ENCODE measurements at regions not wholly inside any gene's neighbourhood (a gene's known extent, or its start where the extent isn't known, plus 50 kb on each side); places are given as distances from the start of the nearest gene placed in this dataset.
"Not testable (repeated sequence)": the region's sequence is repeated elsewhere in the genome, so short reads cannot be mapped to it uniquely, and the experiment has no call there.

DNA sequence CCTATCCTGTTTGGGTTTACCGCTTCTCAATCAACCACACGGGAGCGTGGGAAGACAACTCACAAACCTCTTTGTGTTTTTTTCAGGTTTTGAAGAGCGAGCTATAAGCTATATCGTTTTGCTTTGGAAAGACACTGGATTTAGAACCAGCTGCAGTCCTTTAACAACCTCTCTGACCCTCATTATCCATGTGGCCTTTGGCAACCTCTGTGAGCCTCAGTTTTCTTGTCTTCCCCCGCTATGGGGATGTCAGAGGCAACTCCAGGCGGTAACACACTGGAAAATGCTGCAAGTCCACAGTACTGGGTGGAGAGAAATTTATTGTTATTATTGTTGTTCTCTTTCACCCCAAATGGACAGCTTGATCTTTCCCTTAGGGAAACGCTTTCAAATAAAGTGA is 100.0 kb downstream of the ETS2 start:
- DNase-seq, result no peak

DNA sequence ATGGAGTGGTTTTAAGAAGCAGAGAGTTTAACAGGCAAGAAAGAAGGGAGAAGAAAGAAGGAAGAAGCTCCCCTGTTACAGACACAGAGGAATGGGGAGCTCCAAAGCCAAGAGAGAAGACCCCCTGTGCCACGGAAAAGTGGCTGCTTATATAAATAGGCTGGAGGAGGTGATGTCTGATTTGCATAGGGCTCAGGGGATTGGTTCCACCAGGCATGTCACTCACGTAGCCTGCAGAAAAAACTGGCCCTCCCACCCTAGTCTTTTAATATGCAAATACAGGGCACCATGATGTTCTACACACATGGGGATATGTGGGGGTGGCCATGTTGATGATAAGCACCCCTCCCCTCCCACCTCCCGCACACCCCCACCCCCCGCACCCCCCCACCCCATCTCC is 99.6 kb downstream of the ETS2 start:
- no peak for DNase-seq

DNA sequence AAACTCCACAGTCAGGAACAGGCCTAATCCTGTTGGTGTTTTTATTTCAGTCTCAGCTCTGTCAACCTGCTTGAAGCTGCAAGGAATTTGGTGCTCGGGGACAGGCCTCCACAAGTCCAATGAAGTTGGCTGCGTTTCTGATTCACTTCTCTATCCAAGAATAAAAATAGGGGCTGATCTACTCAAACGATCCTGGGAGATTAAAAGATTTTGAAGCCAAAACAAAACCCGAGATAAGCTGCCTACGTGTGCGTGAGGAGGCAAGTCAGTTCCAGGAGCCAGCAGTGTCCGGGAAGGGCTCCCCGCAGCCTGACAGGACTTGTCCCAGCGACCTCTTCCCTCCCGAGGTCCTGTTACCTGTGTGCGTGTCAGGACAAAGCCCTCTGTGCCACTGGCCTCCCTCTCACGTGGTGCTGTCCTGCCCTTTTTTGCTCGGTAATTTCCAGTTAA is 98.0 kb downstream of the ETS2 start:
- no peak for DNase-seq

DNA sequence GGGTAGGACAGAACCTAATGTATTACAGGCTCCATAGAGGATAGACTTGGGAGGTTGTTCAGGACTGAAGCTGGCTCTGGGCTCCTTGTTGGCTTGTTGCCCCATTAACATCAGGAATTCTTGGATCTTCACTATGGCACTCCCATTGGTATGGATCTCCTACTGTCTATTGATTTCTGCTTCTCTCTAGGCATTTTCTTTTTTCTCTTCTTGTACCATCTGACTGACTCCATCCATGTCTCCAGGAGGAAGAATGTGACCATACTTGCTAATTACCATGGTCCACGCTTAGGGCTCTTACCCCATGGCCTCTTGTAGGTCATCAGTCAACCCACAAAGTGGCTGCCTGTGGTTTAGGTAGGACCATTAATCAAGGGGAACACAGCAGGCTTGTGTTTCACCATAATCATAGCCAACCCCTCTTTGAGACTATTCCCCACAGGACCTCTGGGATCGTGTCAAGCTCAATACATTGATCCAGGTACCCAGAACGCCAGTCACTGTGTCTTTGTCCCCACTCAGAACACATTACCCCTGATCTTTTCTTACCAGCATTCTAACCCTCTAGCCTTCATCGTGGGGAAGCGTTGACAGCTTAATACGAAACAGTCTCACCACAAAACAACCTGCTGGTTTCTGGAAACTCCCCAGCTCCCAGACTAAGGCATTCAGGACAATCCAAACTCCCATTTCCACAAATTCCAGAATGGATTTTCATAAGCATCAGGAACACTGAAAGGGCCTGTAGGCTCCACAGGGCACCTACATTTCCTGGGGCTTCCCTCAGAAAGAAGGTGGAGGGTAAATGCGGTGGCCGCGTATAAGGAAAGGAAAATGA is 97.1 kb downstream of the ETS2 start:
- DNase-seq, result no peak

DNA sequence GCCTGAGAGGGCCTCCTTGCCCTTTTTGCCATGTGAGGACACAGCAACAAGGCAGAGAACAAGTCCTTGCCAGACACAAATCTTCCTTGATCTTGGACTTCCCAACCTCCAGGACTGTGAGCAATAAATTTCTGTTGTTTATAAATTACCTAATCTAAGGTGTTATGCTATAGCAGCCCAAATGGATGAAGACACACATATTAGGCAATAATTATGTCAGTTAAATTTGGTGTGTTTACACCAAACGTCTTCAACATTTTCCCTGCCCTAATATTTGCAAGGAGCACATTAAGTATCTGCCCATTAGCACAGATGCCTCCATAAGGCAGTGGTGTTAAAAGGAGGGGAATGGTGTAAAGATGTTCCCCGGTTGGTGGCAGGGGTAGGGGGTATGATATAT is 94.8 kb downstream of the ETS2 start:
- no peak for DNase-seq

DNA sequence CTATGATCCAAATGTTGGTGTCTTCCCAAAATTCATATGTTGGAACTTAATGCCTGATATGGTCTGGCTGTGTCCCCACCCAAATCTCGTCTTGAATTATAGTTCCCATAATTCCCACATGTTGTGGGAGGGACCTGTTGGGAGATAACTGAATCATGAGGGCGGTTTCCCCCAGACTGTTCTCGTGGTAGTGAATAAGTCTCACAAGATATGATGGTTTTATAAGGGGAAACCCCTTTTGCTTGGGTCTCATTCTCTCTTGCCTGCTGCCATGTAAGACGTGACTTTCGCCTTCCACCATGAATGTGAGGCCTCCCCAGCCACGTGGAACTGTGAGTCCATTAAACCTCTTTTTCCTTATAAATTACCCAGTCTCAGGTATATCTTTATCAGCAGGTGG is 94.3 kb downstream of the ETS2 start:
- DNase-seq, result not testable (repeated sequence)

DNA sequence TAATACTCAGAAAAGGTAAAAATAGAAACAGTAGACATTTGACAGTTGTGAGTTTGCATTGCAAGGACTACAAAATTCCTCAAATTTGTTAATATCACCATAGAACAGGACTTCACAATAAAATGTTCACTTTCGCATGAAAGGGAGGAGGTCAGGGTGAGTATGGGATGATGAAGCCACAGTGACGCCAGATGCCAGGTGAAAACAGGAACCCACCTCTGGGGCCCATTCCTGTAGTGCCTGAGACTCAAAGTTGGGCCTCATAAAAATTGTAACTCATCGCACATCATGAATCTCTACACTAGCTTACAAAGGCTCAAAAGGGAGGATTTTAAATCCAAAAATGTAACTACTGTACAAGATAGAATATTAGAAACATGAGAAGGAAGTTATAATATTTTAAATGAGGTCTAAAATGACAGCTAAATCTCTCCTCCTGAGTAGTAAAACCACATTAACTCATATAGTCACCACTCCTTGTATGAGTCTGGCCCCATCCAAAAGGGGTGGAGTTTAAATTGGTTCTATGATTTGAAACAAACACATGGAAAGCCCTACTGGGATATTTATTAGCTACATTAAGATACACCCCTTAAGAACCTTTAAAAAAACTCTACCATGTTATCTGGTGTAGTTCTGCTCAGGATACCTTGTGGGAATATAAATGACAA is 93.7 kb downstream of the ETS2 start:
- no peak for DNase-seq

DNA sequence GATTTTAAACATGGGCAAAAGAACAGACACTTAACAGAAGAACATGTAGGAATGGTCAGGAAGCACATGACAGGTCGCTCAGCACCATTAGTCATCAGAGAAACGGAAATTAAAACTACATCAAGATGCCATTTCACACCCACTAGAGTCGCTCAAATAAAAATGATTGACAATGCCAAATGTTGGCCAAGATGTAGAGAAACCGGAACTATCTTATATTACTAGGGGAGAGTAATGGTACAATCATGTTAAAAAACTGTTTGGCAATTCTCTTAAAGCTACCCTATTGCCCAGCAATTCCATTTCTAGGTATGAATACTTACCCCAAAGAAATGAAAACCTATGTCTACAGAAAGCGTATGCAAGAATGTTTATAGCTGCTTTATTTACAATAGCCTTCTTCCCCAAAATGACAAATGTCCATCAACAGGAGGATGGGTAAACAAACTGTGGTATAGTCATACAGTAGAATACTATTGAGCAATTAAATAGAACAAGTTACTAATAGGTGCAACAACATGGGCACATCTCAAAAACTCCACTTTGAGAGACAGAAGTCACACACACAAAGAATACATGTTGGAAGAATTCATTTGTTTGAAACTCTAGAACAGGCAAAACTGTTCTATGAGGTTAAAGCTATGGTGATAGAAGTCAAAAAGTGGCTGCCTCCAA is 92.8 kb downstream of the ETS2 start:
- no peak for DNase-seq

DNA sequence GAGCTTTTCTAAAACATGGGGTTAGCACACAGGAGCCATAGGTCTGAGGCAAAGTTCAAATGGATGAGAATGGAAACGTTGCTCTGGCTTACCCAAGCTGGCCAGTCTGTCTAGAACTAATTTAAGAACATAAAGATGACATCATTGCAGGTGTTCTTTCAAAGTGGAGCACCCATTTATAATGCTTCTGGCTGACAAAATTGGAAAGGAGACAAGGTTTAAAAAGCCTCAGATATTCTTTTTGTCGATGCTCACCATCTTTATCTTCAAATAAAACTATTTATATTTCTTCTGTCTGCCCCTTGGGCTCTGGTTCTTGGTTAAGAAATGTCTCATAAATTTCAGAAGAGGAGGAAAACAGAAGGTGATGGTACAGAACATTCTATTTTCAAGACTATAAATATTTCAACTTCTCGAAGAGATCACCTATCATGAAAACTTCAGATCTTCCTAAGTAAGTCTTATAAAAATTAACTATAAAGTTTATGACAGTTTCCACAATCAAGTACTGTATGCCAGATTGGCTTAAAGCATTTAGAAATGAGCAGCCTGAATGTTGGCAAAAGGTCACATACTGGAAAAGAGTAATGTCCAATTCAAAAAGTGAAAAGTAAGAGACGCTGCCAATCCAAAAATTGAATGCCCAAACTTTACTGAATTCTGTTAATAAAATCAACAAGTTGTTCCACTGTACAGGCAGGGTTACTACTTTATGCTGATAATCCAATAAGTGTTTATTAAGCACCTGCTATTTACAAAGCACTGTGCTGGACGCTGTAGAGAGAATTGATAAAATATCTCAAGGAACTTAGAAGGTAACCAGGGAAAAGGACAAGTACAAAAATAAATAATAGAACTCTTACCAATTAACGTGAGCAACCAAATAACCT is 92.0 kb downstream of the ETS2 start:
- DNase-seq, result no peak

DNA sequence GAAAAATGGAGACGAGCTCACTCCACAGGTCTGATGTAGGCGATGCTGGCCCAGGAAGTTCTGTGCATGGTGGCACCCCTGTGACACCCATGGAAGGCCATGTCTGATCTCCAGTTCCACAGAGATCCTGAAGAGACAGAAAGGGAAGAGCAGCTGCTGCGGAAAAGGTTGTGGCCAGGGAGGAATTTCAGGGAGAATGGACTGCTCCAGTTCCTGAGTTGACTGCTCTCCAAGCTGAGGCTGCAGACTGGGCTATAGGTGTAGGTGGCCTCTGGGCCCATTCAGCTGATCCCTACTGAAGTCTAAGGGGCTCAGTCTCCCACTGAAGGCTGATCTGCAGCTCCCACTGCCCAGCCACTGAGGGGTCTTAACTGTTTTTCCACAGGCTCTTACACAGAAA is 89.2 kb downstream of the ETS2 start:
- DNase-seq, result no peak

DNA sequence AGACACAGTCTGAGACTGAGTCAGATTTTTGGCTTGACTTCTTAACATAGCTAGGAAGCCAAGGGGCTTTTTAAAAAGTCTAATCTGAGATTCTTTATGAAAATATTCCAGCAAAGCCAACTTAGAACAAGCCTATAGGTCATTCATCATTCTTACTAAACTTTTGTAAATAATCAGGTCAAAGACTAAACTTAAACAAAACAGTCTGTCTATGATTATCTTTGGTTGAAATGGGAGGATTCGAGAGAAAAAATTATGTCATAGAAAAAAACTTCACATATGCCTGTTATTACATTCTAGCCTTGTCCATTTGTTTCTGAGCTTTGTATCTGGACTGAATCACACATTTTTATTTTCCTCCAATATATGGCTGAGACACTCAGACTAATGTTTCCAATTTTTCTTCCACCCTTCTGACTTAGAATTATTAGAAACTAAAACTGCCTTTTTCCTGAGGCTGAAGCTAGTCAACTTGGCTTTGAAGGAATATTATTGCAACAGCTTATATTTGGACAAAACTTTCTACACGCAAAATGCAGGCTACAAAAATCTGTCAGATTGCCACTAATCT is 83.3 kb downstream of the ETS2 start:
- no peak for DNase-seq

DNA sequence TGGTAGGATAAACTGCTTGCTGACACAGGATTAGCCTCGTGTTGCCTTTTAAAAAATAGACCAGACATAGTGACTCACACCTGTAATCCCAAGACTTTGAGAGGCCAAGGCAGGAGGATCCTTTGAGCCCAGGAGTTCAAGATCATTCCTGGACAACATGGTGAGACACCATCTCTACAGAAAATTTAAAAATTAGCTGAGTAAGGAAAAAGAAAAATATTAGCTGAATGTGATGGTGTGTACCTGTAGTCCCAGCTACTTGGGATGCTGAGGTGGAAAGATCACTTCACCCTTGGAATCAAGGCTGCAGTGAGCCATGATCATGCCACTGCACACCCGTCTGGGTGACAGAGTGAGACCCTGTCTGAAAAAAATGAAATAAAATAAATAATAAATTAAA is 82.0 kb downstream of the ETS2 start:
- no peak for DNase-seq

DNA sequence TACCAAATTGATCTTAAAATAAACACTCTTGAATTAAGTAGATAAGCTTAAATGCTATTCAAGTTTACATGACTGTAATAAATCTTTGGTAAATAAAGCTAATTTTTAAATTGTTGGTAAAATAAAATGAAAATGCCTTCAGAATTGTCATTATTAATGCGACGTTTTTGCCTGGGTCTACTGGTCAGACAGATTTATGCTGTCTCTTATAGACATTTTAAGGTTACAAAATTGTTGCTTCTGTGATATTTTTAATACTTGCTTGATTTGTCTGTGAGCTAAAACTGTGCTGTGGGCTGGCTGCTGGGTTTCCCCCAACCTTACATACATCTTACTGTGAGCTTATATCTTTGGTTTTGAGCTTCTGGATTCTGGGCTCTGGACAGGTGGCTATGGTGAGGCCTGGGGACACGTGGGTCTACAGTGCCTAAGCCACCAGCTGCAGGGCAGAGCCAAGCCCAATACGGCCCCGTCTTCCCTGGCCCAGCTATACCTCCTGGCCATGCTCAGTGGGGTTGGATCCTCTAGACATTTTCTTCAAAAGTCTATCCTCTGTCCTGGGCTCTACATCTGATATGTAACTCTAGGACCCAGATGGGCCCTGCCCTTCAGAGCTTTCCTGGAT is 81.4 kb downstream of the ETS2 start:
- no peak for DNase-seq

DNA sequence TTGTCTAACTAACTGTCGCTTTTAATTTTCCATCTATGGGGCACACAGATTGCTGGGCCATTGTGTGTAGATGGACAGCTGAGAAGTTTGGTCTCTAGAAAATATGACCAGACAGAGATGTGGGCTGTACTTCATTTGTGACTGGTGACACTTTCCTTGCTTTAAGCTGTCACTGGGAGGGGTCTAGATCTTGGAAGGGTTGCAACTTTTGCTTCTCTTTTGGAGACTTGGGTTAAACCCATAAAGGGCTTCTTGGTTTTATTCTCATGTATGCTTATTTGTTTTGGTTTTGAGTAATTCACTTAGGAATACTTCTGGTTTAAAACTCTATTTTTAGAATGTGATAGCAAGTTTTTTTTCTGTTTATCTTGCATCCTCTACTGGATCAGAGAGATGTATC is 80.2 kb downstream of the ETS2 start:
- DNase-seq, result no peak

DNA sequence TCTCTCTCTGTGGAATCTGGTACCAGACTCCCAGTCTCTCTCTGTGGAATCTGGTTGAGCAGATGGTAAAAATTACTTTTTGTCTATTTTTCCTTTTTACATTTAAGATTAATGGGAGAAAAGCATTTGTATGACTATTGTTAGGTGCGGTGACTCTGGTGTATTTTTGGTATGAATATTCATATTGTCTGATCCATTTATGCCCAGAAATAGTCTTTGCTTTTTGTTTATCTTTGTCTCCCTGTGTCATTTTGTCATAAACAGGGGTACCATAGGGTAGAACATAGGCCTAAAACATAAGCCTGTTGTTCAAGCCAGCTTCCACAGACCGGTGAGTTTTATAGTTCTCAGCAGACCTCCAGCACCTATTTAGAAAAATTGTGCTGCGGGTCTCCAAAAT is 78.7 kb downstream of the ETS2 start:
- DNase-seq, result no peak

DNA sequence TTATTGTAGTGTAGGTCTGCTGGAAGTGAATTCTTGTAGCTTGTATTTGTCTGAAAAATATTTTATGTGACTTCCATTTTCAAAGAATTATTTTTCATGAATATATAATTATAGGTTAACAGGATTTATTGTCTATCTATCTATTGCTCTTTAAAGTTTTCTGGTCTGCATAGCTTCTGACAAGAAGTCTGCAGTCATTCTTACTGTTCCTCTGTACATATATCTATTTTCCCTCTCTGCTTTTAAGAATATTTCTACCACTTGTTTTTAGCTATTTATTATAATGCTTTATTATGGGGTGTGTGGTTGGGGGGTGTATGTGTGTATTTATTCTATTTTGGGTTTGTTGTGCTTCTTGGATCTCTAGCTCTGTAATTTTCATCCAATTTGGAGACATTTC is 77.4 kb downstream of the ETS2 start:
- DNase-seq, result no peak

DNA sequence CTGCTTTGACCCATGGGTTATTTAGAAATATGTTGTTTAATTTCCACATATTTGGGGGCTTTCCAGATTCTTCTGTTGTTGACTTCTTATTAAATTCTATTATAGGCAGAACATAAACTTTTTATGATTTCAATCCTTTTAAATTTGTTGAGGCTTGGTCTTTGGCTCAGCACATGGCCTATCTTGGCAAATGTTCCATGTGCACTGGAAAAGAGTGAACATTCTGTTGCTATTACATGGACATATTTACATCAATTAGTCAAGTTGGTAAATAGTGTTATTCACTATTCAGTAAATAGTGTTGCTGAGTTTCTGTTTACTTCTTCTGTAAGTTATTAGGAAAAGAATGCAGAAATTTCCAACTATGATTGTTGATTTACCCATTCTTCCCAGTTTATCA is 75.4 kb downstream of the ETS2 start:
- no peak for DNase-seq

DNA sequence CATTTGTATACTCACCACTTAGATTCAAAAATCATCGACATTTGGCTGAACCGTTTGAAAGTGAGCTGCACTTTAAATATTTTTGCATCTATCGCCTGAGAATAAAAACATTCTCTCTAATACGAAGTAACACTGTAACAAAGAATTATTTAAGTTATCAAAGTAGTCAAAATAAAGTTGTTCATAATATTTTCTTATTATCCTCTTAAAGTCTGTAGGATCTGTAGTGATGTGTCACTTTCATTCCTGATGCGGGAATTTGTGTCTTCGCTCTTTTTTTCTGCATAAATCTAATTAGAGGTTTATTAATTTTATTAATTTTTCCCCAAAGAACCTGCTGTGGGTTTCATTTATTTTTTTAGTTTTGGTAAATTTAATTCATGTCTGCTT is 74.8 kb downstream of the ETS2 start:
- DNase-seq, result no peak

DNA sequence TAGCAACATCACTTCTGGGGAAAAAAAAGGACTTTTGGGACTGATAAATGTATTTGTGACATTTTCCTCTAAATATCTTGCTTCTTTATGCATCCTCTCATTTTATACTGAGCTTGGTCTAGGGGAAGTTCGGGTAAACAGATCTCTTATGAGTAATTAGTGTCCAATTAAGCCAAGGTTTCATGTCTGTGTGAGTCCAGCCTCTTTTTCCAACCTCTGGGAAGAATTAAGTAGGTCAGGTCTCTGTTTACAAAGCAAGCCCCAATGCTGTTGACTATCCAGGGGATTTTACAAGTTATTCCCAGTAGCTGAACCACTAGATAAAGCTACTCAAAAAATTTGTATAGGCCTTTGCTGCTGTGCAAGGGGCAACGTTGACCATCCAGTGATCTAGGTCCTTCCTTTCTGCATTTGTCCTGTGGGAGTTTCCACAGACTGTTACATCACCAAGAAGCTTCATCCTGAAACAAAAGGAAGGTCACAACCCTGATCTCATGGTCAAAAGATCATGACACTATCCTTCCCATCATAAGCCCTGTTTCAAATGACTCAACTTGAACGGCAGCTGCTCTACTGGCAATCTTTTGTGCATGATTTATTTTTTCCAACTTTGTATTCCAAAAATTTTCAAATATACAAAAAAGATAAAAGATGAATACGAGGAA is 74.3 kb downstream of the ETS2 start:
- DNase-seq, result no peak

DNA sequence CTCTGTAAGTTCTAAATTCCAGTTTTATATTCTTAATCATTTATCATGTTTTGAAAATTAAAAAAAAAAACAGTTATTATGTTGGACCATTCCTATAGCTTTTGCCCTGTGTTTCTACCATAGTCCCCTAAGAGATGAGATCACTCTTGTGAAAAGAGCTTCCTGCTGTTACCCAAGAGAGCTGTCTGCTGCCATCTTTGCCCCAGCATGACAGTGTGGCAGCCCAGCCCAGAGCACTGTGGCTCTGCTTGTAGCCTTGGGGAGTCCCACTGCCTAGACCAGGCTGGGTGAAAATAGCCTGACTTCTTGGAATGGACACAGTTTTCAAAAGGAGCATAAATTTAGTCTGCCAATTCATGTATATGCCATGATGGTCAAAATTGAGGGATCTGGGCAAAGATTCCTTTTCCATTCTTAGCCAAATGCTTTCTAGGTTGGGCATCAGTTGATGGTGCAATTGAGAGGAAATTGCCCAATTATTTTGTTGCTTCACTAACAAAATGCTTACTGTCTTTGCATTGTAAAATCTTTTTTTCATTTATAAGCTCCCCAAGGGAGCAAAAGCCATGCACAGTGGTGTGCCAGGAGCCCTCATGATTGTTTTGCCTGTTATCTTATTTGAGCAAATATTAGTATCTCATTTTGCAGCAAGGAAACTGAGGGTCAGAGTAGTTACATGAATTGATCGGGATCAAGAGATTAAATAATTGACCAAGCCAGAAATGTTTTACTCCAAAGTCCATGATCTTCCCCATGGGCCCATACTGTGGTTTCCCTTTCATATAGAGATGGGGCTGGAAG is 72.8 kb downstream of the ETS2 start:
- DNase-seq, result no peak
